HG02870 (cell line): ENCODE measurements at regions not wholly inside any gene's neighbourhood (a gene's known extent, or its start where the extent isn't known, plus 50 kb on each side); places are given as distances from the start of the nearest gene placed in this dataset.

Experiments used
- ATAC-seq: cut with Tn5 transposase; IDR thresholded peaks from one replicate; pipeline ENCODE4 v1.9.1; 2021; ENCODE audit warnings: mild to moderate bottlenecking, moderate library complexity; ENCODE audit not compliant: unreplicated experiment

DNA sequence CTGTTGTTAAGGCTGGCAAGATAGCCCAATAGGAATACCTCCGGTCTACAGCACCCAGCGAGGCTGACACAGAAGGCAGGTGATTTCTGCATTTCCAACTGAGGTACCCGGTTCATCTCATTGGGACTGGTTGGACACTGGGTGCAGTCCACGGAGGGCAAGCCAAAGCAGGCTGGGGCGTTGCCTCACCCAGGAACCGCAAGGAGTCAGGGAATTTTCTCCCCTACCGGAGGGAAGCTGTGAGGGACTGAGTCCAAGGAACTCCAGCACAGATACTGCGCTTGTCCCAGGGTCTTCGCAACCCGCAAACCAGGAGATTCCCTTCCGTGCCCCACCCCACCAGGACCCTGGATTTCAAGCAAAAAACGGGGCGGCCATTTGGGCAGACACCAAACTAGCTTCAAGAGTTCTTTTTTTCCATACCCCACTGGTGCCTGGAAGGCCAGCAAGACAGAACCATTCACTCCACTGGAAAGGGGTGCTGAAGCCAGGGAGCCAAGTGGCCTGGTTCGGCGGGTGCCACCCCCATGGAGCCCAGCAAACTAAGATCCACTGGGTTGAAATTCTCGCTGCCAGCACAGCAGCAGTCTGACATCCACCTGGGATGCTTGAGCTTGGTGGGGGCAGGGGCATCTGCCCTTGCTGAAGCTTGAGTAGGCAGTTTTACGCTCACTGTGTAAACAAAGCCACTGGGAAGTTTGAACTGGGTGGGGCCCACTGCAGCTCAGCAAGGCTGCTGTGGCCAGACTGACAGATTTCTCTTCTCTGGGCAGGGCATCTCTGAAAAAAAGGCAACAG lies 647.2 kb downstream of the BNC2 start:
- no peak for ATAC-seq

- ATAC-seq, result no peak
These were observed 639.7 kb downstream of the BNC2 start for GRCh38 chr9:16230731-16231130.

- no peak for ATAC-seq
These were observed 634.2 kb downstream of the BNC2 start for GRCh38 chr9:16236311-16236710.

DNA sequence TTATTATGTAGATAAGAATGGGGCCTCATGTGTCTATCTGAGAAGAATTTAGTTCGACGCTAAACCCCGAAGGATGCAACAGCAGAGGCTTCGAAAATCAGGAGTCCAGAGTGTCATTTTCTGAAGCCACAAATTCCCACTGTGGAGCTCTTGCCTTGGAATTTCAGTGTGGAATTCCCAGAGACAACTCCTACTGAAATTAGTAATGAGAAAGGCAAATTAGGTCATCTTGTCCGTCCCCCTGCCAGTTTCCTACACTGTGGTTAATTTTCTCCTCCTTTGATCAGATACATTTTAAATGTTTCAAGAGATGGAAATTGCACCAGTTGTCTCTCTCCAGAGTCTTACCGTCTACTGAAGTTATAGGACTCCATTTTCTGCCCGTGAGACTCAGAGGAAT lies 633.6 kb downstream of the BNC2 start:
- no peak for ATAC-seq

DNA sequence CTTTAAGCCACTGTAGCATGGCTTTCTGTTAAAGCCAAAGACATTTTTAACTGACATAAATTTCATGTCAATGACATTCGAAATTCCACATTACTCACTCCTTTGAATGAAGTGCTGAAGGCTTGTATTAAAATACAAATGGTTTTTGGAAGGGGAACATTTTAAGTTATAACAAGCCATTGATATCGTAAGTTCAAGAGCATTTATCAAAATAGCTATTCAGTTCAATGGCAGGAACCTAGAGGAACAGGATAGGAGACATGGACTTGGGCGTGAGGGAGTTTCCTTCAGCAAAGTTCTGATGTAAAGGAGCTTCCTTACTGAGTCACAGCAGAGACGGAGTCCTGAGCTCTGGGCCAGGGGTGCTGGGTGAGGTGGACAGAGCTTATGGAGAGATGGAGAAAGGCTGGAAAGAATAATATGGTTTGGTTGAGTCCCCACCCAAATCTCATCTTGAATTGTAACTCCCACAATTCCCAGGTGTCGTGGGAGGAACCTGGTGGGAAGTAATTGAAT lies 631.8 kb downstream of the BNC2 start:
- no peak for ATAC-seq

DNA sequence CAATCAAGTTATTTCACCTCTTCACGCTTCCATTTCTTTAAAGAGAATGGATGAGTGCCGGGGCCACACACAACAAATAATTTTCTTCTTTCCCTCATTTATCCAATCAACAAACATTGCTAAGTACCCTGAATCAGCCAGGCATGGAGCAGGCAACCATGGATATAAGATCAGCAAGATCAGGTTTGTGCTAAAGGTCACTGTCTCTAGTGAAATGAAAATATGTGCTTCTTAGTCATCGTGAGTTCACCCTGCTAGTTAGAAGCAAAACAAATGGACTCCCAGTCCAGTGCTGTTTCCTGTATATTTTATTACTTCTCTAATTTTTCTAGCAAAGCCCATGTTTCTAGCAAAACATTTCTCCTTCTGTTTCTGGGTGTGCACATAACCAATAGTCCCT lies 629.2 kb downstream of the BNC2 start:
- no peak for ATAC-seq

GRCh38 chr9:16243798-16244197 lies 626.7 kb downstream of the BNC2 start:
- ATAC-seq, result no peak

GRCh38 chr9:16245756-16246440 lies 624.6 kb downstream of the BNC2 start:
- ATAC-seq, result no peak

DNA sequence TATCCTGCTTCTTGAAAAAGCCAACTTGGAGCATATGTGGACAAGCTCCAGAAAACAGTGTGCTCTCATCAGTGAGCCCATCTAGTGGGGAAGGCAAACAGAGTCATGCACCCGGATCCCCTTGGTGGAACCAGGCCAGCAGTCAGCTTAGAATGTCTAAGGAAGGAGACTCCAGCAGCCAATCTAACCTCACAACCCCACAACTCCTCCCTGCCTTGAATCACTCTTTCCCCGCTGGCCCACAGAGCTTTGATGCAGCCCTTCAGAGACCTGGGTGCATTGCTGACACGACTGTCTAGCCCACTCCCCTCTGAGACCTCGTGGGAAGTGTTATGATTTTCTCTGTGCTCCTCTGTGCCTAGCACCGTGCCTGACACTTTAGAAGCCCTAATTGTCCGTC lies 623.7 kb downstream of the BNC2 start:
- ATAC-seq, result no peak

- no peak for ATAC-seq
These were observed 623.1 kb downstream of the BNC2 start for GRCh38 chr9:16247188-16247875.

GRCh38 chr9:16248822-16249221 lies 621.6 kb downstream of the BNC2 start:
- ATAC-seq, result no peak

- ATAC-seq, result no peak
These were observed 617.9 kb downstream of the BNC2 start for GRCh38 chr9:16252616-16253015.

DNA sequence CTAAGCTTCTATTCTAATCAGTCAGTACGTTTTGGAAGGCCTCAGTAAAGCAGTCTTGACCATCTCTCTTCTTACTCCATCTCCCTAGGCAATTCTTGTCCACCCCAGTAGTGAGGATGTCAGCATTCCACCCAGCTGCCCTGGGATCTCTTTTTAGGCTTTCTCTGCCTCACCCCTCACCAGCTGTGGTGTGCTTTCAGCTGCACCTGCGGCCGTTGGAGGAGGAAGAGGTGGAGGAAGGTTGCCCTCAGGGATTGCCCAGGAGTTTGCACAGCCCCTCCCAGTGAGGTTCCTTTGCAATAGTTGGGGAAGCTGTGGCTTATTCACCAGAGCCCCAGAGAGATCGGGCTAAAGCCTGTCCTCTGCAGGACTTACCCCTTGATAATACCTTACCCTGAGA lies 615.8 kb downstream of the BNC2 start:
- no peak for ATAC-seq

DNA sequence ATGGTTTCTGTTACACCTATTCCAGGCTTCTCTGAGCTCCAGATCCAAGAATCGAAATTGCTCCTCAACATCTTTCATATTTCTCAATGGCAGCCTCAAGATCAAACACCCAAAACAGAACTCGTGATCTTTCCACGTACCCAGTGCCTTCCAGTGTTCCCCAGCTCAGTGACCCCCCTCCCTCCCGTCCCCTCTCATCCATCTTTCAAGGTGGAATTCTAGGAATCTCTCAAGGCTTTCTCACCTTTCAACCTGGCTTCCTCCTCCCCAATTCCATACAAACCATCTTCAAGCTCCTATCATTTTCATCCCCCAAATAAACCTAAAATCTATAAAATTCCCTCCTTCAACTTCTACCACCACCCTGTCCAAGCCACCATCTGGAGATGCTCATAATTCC lies 615.3 kb downstream of the BNC2 start:
- ATAC-seq, result no peak

- no peak for ATAC-seq
These were observed 612.9 kb downstream of the BNC2 start for GRCh38 chr9:16257604-16258003.

DNA sequence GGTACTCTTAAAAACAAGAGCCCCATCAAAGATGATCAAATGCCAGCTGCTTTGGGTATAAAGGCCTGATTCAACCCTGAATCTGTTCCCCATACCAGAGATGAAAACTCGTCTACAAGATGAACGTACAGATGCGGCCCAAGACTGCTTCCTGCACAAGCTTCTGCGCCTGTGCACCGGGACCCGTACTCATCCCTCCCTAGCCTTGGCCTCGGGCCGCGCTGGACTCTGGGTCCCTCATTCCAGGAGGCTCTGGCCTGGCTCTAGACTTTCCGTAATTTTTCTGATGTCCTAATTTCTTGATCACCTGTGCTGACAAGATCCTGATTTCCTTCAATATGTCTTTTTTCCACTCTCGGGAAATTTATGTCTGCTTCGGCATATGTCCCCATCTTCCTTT lies 612.3 kb downstream of the BNC2 start:
- no peak for ATAC-seq

- ATAC-seq, result no peak
These were observed 611.8 kb downstream of the BNC2 start for GRCh38 chr9:16258708-16259107.

GRCh38 chr9:16262477-16263261 lies 607.8 kb downstream of the BNC2 start:
- ATAC-seq, result no peak

- no peak for ATAC-seq
These were observed 604.8 kb downstream of the BNC2 start for GRCh38 chr9:16265688-16266087.

DNA sequence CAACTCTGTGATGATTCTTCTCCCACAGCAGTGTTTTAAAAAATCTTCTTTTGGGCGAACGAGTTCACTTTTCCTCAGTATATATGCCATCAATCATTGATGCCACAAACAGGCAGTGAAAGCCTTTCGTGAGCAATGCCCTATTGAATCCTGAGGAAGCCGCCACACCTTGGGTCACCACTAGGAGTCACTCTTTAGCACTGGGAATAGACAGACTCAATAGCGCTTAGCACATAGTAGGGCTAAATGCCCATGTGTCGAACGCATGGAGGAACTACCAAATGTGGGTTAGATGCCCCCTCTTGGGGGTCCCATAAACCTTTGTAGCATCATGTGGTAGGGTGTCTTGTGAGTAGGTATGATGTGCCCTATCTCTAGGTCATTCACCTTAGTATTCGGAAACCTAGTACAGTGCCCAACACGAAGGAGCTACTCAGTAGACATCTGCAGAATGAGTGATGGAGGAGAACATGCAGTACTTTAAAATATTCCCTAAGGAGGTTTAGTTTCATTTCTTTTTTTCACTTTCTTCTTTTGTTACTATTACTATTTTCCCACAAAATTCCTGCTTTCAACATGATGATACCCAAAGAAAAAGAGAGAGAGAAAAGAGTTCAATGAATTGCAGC lies 603.7 kb downstream of the BNC2 start:
- ATAC-seq, result no peak
